Mucosa of gallbladder (tissue), 1 donor: ENCODE measurements at regions not wholly inside any gene's neighbourhood (a gene's known extent, or its start where the extent isn't known, plus 50 kb on each side); places are given as distances from the start of the nearest gene placed in this dataset.
"Not testable (repeated sequence)": the region's sequence is repeated elsewhere in the genome, so short reads cannot be mapped to it uniquely, and the experiment has no call there.

Source experiments
- DNase-seq: peaks from one replicate; pipeline ENCODE4 v3.0.0-alpha.2; 2020; ENCODE audit warnings: low spot score
- donor health status: DM: no; HTN: no; CAD: no.

DNA sequence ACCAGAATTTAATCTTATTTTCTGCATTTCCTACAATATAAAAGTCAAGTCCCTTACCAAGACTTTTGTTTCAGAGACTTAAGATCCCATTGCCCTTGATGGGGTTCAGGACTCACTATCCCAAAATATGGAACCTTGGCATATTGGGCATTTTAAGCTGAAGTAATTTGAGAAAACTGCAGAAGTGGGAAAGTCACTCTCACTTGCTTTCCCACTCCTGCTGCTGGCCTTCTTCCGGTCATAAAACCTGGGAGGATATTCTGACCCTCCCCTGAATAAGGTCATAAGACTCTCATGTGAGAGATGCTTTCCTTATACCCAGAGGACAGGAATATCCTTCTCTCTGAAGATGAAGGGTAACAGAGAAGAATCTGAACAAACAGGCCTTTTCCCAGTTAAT, 92.8 kb upstream of the IFNGR1 start:
- DNase-seq, result no peak

DNA sequence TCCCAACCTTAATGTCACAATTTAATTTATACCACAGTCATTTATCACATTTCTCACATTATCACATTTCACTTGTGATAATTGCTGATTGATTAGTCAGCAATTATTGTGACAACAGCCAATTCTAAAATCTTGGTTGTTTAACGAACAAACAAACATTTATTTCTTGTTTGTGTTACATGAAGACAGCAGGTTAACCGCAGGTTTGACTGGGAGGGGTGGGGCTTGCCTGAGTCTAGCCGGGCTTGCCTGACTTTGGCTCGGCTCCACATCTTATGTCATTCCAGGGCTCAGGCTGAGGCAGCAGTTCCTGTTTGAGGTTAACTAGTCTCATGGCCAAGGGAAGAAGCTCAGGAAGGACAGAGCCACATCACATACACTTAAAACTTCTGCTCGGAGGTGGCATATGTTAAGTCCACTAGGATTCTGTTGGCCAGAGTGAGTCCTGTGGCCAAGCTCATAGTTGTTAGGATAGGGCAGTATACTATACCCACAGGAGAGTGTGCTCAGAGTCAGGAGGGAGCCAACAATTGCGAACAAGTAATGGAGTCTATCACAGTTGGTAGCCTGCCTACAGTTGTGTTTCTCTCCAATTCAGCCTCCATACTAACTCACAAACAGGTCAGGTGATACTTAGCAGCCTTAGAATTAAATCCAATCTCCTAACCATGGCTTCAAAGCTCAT, 90.0 kb upstream of the IFNGR1 start:
- peak; percentile 87 for DNase-seq

DNA sequence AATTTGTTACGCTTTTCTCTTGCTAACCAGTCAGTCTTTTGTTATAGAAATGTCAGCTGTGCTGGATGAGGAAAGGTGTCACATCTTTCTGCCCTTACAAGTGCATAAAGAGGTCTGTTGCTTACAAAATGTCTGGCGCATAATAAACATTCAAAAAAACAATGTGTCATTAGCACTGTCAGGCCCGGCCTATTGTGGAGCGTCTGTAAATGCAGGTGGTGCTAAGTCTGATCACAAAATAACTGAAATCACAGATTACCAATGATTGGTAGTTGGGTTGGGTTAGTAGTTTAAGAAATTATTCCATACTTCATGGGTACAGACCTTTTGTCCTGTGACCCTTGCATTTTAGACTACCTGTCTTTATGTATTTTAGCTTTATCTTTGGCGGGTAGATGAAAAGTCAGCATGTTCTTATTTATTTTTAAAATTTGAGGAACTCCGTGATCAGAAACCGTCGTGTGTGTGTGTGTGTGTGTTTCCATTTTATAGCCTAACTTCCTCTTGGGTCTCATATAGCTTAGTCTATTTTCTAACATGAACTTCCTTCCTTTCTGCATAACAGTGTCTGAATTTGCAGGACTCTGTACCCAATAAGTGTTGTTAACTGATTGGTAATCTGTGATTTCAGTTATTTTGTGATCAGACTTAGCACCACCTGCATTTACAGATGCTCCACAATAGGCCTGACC, 88.1 kb upstream of the IFNGR1 start:
- DNase-seq, result no peak

- no peak for DNase-seq
Observed at GRCh38 chr6:137305691-137306090, 86.5 kb upstream of the IFNGR1 start.

DNA sequence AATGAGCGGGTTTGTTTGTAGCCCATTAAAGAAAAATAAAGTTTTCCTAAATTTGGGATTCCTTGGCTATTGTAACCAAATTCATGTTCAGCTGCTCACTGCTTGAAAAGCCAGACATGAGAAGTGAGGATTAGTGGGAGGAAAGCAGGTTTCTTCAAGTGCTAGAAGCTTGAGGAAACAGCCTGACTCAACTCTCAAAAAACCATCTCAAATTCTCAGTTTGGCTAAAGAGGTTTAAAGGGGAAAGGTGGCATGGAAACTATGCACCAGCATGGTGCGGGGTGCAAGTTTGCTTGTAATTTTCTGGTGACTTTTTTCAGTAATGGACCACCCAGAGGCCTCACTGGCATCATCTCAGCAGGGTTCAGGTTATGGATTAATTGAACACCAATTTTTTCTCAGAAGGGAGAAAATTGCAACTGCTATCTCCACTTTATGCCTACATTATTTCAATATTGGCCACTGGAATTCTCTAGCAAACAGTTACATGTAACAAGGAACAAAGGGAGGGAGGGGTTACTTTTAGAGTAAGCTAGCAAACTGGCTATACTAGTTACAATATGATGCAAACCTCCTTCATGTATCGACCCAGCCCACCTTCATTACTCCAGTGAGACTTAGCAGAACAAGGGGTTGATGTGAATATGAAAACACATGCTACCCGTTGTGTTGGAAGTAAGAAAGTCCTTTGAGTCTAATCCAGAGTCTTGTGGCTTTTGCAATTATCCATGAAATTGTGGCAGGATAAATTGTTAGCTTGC, 85.0 kb upstream of the IFNGR1 start:
- no peak for DNase-seq

- DNase-seq, result no peak
Observed at GRCh38 chr6:137303441-137303840, 84.3 kb upstream of the IFNGR1 start.

- DNase-seq, result no peak
Observed at GRCh38 chr6:137299681-137300080, 80.5 kb upstream of the IFNGR1 start.

- DNase-seq, result no peak
Observed at GRCh38 chr6:137297887-137298286, 78.7 kb upstream of the IFNGR1 start.

GRCh38 chr6:137292326-137292725, 73.1 kb upstream of the IFNGR1 start:
- not testable (repeated sequence) for DNase-seq

DNA sequence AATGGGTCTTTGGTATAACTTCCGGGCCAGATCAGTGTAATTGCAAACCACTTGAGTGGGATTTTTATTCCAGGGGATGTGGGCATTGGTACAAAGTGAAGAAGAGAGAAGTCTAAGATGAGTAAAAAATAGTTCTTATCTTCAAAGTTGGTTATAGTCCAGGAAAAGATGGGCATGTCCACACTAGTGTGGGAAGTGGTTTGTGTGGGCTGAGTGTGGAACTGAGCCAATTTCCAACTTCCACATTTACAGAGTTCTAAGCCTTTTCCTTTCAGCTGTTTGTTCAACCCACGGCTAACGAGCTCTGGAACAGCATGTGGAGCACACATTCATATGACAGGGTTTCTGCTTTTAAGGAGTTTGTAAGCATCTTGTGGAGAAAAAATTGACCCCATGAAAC, 72.3 kb upstream of the IFNGR1 start:
- peak; percentile 72 for DNase-seq

DNA sequence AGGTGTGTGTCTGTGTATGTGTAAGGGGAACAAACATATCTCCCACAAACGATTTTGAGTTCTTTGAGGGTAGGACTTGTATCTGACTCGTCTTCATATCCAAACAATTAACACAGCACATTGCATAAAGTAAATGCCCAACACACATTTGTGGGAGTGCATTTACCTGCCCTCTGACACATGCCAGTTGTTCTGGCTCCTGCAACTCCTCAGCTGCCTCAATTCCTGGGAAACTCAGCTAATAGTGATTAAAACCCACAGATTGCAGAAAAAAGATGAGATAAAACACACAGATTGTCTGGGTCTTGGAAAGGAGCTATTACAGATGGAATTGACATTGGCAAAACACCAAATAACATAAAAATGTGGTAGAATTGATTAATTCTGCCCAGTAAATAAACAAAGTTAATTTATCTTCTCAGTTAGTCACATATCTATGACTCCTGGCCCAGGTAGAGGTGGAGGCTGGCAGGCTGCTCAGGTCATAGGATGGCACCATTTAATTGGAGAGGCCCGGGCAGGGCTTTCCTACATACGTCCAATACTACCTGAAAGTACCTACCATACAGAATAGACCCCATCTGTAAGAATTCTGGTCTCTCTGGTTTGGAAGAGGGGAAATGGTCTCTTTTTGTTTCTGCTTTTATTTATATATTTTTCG, 71.5 kb upstream of the IFNGR1 start:
- no peak for DNase-seq

- no peak for DNase-seq
Observed at GRCh38 chr6:137286916-137287315, 67.7 kb upstream of the IFNGR1 start.

GRCh38 chr6:137286368-137286767, 67.2 kb upstream of the IFNGR1 start:
- no peak for DNase-seq

- DNase-seq, result no peak
Observed at GRCh38 chr6:137284811-137285110, 65.6 kb upstream of the IFNGR1 start.

DNA sequence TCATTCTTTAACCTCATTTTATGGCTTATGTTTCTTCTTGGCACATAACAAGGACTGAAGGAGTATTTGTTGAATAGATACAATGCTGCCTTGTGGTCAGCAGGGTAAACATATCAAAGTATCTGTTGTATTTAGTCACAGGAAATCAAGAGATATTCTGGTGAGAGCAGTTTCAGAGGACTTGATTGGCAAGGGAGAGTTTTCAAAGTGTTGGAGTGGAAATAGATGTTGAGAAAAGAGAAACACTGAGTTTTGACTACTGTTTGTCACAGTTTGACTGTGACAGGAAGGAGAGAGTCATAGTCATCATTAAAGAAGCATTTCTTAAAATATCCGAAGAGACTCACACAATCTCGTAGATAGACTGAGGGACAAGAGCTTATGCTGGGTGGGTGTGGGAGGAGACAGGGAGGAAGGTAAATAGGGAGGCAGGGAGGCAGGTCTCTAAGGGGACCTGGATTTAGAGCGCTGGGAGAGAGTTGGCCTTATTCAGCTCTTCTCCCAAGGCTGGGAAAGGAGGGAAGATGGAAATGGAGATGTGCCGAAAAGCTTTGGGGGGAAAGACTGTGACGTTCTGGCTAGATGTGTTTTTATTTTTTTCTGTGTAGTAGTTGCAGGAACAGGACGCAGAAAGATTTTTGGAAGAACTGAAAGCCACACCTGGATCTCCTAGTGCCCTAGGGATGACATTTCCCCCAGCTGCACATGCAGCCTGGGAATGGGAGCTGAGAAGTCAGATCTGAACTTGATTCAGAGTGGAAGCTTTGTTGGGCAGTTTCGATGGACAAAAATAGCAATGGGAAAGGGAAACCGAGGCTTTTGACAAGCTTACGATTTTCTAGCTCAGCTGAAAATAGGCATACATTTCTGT, 65.0 kb upstream of the IFNGR1 start:
- no peak for DNase-seq

DNA sequence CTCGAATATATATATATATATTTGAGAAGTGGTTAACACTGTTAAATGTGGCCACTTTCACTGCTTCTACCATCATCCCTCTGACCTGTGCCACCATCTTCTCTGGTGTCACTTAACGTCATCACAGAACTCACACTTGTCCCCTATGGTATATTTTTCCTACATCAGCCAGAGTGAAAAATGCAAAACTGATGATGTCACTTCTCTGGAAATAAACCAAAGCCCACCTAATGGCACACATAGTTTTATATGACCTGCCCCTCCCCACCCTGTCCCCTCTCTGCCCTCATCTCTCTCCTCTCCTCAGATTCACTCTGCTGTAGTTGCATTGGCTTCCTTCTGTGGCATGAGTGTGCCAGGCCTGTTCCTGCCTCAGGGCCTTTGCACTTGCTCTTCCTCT, 63.9 kb upstream of the IFNGR1 start:
- no peak for DNase-seq

GRCh38 chr6:137282254-137282653, 63.1 kb upstream of the IFNGR1 start:
- no peak for DNase-seq

DNA sequence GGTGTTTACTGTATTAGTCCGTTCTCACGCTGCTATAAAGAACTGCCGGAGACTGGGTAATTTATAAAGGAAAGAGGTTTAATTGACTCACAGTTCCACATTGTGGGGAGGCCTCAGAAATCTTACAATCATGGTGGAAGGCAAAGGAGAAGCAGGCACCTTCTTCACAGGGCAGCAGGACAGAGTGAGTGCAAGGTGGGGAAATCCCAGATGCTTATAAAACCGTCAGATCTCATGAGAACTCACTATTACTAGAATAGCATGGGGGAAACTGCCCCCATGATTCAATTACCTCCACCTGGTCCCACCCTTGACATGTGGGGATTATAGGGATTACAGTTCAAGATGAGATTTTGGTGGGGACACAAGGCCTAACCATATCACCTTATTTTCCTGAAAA, 60.1 kb upstream of the IFNGR1 start:
- DNase-seq, result not testable (repeated sequence)

GRCh38 chr6:137277971-137278637, 58.9 kb upstream of the IFNGR1 start:
- DNase-seq, result no peak

DNA sequence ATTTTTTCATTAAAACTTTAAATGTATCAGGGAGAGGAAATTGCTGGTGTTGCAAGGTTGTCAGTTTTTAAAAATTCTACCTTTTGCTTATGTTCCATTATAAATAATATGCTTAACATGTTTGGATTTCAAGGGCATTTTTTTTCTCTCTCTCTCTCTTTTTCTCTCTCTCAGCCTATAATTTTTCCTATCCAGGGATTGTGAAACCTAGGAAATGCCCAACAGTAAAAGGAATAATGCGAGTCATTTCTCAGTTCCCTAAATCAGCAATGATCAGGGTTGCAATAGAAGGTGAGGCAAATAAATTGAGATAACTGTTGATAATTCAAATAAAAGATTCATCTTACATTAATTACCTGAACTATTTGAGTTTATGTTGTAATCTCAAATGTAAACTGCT, 53.2 kb upstream of the IFNGR1 start:
- DNase-seq, result no peak
